Gastroesophageal sphincter (tissue), 4 donors: ENCODE measurements at regions not wholly inside any gene's neighbourhood (a gene's known extent, or its start where the extent isn't known, plus 50 kb on each side); places are given as distances from the start of the nearest gene placed in this dataset.
"Not testable (repeated sequence)": the region's sequence is repeated elsewhere in the genome, so short reads cannot be mapped to it uniquely, and the experiment has no call there.

Experiments used
- ATAC-seq: fragments of 150-250 bp; one replicate; pipeline ENCODE4 v1.9.1; 2016; ENCODE audit warnings: mild to moderate bottlenecking, moderate library complexity
- H3K27ac ChIP-seq, 4 donors: fragments of 200-600 bp; sonication (generic) in 3 of 4; 1 replicate in 3 of 4; 2 replicates in 1 of 4; pipeline ENCODE4 v1.5.1; 2016 to 2019
- H3K27me3 ChIP-seq: fragments of 200-600 bp; sonication (generic); one replicate; pipeline ENCODE4 v1.5.1; 2019
- H3K36me3 ChIP-seq, 2 donors: fragments of 200-600 bp; sonication (generic); one replicate each; pipeline ENCODE4 v1.5.1; 2019; ENCODE audit warnings: control low read depth in 1 of 2
- H3K4me1 ChIP-seq, 3 donors: fragments of 200-600 bp; sonication (generic); 1 replicate in 2 of 3; 2 replicates in 1 of 3; pipeline ENCODE4 v1.5.1; 2016 to 2019; ENCODE audit warnings: control low read depth in 2 of 3
- H3K4me3 ChIP-seq, 2 donors: fragments of 200-600 bp; sonication (generic); one replicate each; pipeline ENCODE4 v1.5.1; 2019; ENCODE audit warnings: mild to moderate bottlenecking in 1 of 2, moderate library complexity in 1 of 2
- H3K9me3 ChIP-seq, 3 donors: fragments of 200-600 bp; sonication (generic); one replicate each; pipeline ENCODE4 v1.5.1; 2017 to 2019; ENCODE audit warnings: control low read depth in 2 of 3
- EP300 ChIP-seq: sonication (generic); formaldehyde crosslinking; IDR thresholded peaks from one replicate; pipeline ENCODE4 v1.6.1; 2017; ENCODE audit warnings: antibody characterized with exemption, mild to moderate bottlenecking
- POLR2A ChIP-seq, 2 donors: fragments of 450-650 bp; IDR thresholded peaks; one replicate each; pipeline ENCODE4 v1.6.1; 2017; ENCODE audit warnings: antibody characterized with exemption in 2 of 2, mild to moderate bottlenecking in 2 of 2, moderate library complexity in 1 of 2
- POLR2AphosphoS5 ChIP-seq: sonication (generic); formaldehyde crosslinking; IDR thresholded peaks from one replicate; pipeline ENCODE4 v1.6.1; 2017; ENCODE audit warnings: antibody characterized with exemption
- WGBS, 2 donors: methylation state at CpG; one replicate each; pipeline ENCODE4 v1.1.5; 2018; ENCODE audit warnings: low coverage in 1 of 2; 5-methylcytosine and 5-hydroxymethylcytosine counted together
- TF ChIP-seq, protein P1 (sequence below), 4 experiments: fragments of 200-600 bp in 2 of 4; fragments of 450-650 bp in 2 of 4; sonication (generic) in 1 of 4; IDR thresholded peaks; one replicate each; pipeline ENCODE4 v1.5.1; 2017 to 2019; ENCODE audit warnings: antibody characterized with exemption in 4 of 4, mild to moderate bottlenecking in 2 of 4, moderate library complexity in 2 of 4

GRCh38 chr4:24211856-24212255, 322.0 kb upstream of the PPARGC1A start:
- 86 to 94% methylated on average over 10 of the region's 10 CpGs for WGBS, 2 donors
- ATAC-seq = no peak
- no peaks in the 10 kb centered on the region for H3K27me3 ChIP-seq
- no peaks in the 10 kb centered on the region for H3K9me3 ChIP-seq
- TF ChIP-seq, protein P1, sequence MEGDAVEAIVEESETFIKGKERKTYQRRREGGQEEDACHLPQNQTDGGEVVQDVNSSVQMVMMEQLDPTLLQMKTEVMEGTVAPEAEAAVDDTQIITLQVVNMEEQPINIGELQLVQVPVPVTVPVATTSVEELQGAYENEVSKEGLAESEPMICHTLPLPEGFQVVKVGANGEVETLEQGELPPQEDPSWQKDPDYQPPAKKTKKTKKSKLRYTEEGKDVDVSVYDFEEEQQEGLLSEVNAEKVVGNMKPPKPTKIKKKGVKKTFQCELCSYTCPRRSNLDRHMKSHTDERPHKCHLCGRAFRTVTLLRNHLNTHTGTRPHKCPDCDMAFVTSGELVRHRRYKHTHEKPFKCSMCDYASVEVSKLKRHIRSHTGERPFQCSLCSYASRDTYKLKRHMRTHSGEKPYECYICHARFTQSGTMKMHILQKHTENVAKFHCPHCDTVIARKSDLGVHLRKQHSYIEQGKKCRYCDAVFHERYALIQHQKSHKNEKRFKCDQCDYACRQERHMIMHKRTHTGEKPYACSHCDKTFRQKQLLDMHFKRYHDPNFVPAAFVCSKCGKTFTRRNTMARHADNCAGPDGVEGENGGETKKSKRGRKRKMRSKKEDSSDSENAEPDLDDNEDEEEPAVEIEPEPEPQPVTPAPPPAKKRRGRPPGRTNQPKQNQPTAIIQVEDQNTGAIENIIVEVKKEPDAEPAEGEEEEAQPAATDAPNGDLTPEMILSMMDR (IDR thresholded peaks at IDR 0.05) = no peak
- TF ChIP-seq POLR2AphosphoS5 = no peak
- TF ChIP-seq POLR2A (IDR thresholded peaks at IDR 0.05) = no peak
- TF ChIP-seq EP300 = no peak
- H3K4me3 ChIP-seq = no peak overlapping the region
- no peak overlapping the region for H3K27ac ChIP-seq
- H3K36me3 ChIP-seq = no peaks in the 10 kb centered on the region
- H3K4me1 ChIP-seq = no peaks in the 10 kb centered on the region

GRCh38 chr4:24210332-24210902, 320.6 kb upstream of the PPARGC1A start:
- 58 to 69% methylated on average over 10 of the region's 10 CpGs for WGBS, 2 donors
- no peak overlapping the region for H3K4me3 ChIP-seq
- no peak overlapping the region for H3K27ac ChIP-seq
- ATAC-seq = peak; percentile 86
- TF ChIP-seq POLR2AphosphoS5 (peak; percentile 76), POLR2A (IDR thresholded peaks at IDR 0.05) (no peak), EP300 (no peak)
- no peaks in the 10 kb centered on the region for H3K27me3 ChIP-seq
- H3K9me3 ChIP-seq = no peaks in the 10 kb centered on the region
- H3K4me1 ChIP-seq = no peaks in the 10 kb centered on the region
- no peaks in the 10 kb centered on the region for H3K36me3 ChIP-seq

GRCh38 chr4:24209906-24210305, 320.1 kb upstream of the PPARGC1A start:
- Histone ChIP-seq H3K36me3 (no peaks in the 10 kb centered on the region), H3K9me3 (no peaks in the 10 kb centered on the region), H3K27ac (no peak overlapping the region), H3K4me1 (no peaks in the 10 kb centered on the region), H3K27me3 (no peaks in the 10 kb centered on the region), H3K4me3 (no peak overlapping the region)
- ATAC-seq = no peak
- 89 to 100% methylated on average over 1 of the region's 1 CpG for WGBS, 2 donors
- TF ChIP-seq, protein P1 (IDR thresholded peaks at IDR 0.05) = no peak
- TF ChIP-seq POLR2A (IDR thresholded peaks at IDR 0.05) (no peak), EP300 (no peak), POLR2AphosphoS5 (no peak)

GRCh38 chr4:24209131-24209530, 319.3 kb upstream of the PPARGC1A start:
- Histone ChIP-seq H3K27me3 (no peaks in the 10 kb centered on the region), H3K4me1 (no peaks in the 10 kb centered on the region), H3K27ac (no peak overlapping the region), H3K36me3 (no peaks in the 10 kb centered on the region), H3K9me3 (no peaks in the 10 kb centered on the region), H3K4me3 (no peak overlapping the region)
- 100% methylated on average over 1 of the region's 3 CpGs; no CpG with 5 or more reads in 1 of the 2 donors for WGBS, 2 donors
- TF ChIP-seq EP300 (no peak), POLR2A (IDR thresholded peaks at IDR 0.05) (no peak), POLR2AphosphoS5 (no peak)
- TF ChIP-seq, protein P1 (IDR thresholded peaks at IDR 0.05) = no peak
- no peak for ATAC-seq

GRCh38 chr4:24208691-24209090, 318.8 kb upstream of the PPARGC1A start:
- WGBS, 2 donors = 85 to 95% methylated on average over 1 to 3 of the region's 3 CpGs
- Histone ChIP-seq H3K27ac (no peak overlapping the region), H3K36me3 (no peaks in the 10 kb centered on the region), H3K27me3 (no peaks in the 10 kb centered on the region), H3K4me3 (no peak overlapping the region), H3K4me1 (no peaks in the 10 kb centered on the region), H3K9me3 (no peaks in the 10 kb centered on the region)
- ATAC-seq = no peak
- TF ChIP-seq POLR2AphosphoS5 = no peak
- no peak for TF ChIP-seq EP300
- TF ChIP-seq POLR2A (IDR thresholded peaks at IDR 0.05) = no peak

DNA sequence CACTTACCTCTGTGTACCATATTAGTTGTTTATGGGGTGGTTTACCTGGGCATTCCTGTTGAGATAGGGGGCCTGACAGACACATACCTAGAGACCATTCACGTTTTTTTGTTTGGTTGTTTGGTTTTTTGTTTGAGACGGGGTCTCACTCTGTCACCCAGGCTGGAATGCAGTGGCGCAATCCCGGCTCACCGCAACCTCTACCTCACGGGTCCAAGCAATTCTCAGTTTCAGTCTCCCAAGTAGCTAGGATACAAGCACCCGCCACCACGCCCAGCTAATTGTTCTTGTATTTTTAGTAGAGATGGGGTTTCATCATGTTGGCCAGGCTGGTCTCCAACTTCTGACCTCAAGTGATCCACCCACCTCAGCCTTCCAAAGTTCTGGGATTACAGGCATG, 314.9 kb upstream of the PPARGC1A start:
- H3K27ac ChIP-seq, H3K4me3 ChIP-seq, H3K36me3 ChIP-seq, ATAC-seq, H3K27me3 ChIP-seq, H3K9me3 ChIP-seq, H3K4me1 ChIP-seq: not testable (repeated sequence)
- WGBS, 2 donors = 75% methylated on average over 5 of the region's 8 CpGs; no CpG with 5 or more reads in 1 of the 2 donors
